ENCODE measurements at regions not wholly inside any gene's neighbourhood (a gene's known extent, or its start where the extent isn't known, plus 50 kb on each side); places are given as distances from the start of the nearest gene placed in this dataset.
A peak's percentile ranks its signal among the peaks of the same experiment; 100 is the strongest.

- Histone ChIP-seq H3K27me3 (ENCODE audit: control insufficient read depth, insufficient read depth, low read length) (no peaks in the 10 kb centered on the region), H3K4me3 (ENCODE audit: low read depth, low read length) (no peak overlapping the region), H3K36me3 (ENCODE audit: control insufficient read depth, insufficient read depth, low read length) (no peaks in the 10 kb centered on the region)
- no peak for DNase-seq (ENCODE audit: low read depth)
- TF ChIP-seq, protein P1, sequence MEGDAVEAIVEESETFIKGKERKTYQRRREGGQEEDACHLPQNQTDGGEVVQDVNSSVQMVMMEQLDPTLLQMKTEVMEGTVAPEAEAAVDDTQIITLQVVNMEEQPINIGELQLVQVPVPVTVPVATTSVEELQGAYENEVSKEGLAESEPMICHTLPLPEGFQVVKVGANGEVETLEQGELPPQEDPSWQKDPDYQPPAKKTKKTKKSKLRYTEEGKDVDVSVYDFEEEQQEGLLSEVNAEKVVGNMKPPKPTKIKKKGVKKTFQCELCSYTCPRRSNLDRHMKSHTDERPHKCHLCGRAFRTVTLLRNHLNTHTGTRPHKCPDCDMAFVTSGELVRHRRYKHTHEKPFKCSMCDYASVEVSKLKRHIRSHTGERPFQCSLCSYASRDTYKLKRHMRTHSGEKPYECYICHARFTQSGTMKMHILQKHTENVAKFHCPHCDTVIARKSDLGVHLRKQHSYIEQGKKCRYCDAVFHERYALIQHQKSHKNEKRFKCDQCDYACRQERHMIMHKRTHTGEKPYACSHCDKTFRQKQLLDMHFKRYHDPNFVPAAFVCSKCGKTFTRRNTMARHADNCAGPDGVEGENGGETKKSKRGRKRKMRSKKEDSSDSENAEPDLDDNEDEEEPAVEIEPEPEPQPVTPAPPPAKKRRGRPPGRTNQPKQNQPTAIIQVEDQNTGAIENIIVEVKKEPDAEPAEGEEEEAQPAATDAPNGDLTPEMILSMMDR (IDR thresholded peaks at IDR 0.05; ENCODE audit: insufficient read depth, low read length, poor library complexity, severe bottlenecking): no peak
Observed at GRCh38 chr15:70238917-70239316, 141.2 kb upstream of the TLE3 start.

- Histone ChIP-seq H3K36me3 (ENCODE audit: control insufficient read depth, insufficient read depth, low read length) (no peaks in the 10 kb centered on the region), H3K4me3 (ENCODE audit: low read depth, low read length) (no peak overlapping the region), H3K27me3 (ENCODE audit: control insufficient read depth, insufficient read depth, low read length) (no peaks in the 10 kb centered on the region)
- DNase-seq (ENCODE audit: low read depth): no peak
- TF ChIP-seq, protein P1 (IDR thresholded peaks at IDR 0.05; ENCODE audit: insufficient read depth, low read length, poor library complexity, severe bottlenecking): no peak
Observed at GRCh38 chr15:70237626-70238025, 139.9 kb upstream of the TLE3 start.

- Histone ChIP-seq H3K36me3 (ENCODE audit: control insufficient read depth, insufficient read depth, low read length) (no peaks in the 10 kb centered on the region), H3K27me3 (ENCODE audit: control insufficient read depth, insufficient read depth, low read length) (no peaks in the 10 kb centered on the region), H3K4me3 (ENCODE audit: low read depth, low read length) (no peak overlapping the region)
- TF ChIP-seq, protein P1 (IDR thresholded peaks at IDR 0.05; ENCODE audit: insufficient read depth, low read length, poor library complexity, severe bottlenecking): no peak
- peak; percentile 53 for DNase-seq (ENCODE audit: low read depth)
Observed at GRCh38 chr15:70236341-70237086, 138.8 kb upstream of the TLE3 start.

GRCh38 chr15:70235347-70235746 lies 137.6 kb upstream of the TLE3 start:
- Histone ChIP-seq H3K36me3 (ENCODE audit: control insufficient read depth, insufficient read depth, low read length) (no peaks in the 10 kb centered on the region), H3K27me3 (ENCODE audit: control insufficient read depth, insufficient read depth, low read length) (no peaks in the 10 kb centered on the region), H3K4me3 (ENCODE audit: low read depth, low read length) (no peak overlapping the region)
- TF ChIP-seq, protein P1 (IDR thresholded peaks at IDR 0.05; ENCODE audit: insufficient read depth, low read length, poor library complexity, severe bottlenecking): no peak
- DNase-seq (ENCODE audit: low read depth): no peak

DNA sequence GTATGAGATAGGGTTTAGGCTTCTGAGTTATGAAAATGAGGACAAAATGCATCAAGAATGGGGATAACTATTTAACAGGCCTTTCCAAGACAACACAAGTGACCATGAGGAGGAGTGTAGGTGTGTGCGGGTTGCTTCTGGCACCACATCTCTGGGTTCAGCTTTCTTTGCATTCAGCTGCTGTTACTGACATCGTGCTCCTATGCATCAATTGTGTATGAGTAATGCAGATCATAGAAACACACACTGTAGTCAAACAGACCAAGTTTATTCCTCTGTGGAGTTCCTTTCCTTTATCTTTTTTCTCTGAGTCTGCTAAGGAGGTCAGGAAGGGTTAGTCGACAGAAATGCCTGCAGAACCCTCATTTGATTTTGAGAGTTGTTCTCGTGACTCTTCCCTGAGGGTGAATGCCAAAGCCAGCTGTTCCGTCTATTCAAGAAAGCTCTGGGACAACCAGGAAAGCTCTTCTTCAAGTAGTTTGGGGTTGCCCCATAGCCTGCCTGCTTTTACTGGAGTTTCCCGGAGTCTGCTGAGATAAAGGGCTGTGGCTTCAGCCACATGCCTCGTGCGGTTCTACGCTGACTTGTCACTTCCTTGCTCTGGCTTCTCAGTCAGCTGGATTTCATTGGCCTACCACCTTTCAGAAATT lies 136.7 kb upstream of the TLE3 start:
- TF ChIP-seq, protein P1 (IDR thresholded peaks at IDR 0.05; ENCODE audit: insufficient read depth, low read length, poor library complexity, severe bottlenecking): no peak
- DNase-seq (ENCODE audit: low read depth): no peak
- H3K4me3 ChIP-seq (ENCODE audit: low read depth, low read length): no peak overlapping the region
- no peaks in the 10 kb centered on the region for H3K36me3 ChIP-seq (ENCODE audit: control insufficient read depth, insufficient read depth, low read length)
- no peaks in the 10 kb centered on the region for H3K27me3 ChIP-seq (ENCODE audit: control insufficient read depth, insufficient read depth, low read length)
